Activated B cell treated with CpG ODN at 0.5 μM for 24 hours (primary cell): ENCODE measurements at regions not wholly inside any gene's neighbourhood (a gene's known extent, or its start where the extent isn't known, plus 50 kb on each side); places are given as distances from the start of the nearest gene placed in this dataset.

Experiments used
- ATAC-seq: fragments of 200-7000 bp; cut with Tn5 transposase; one replicate; pipeline ENCODE4 v1.10.0; 2021; ENCODE audit warnings: low read depth, mild to moderate bottlenecking, moderate library complexity
- CTCF ChIA-PET: fragments of 350-600 bp; sonication (Branson Sonifier 250); formaldehyde crosslinking; loops from one replicate; lab custom pipeline; 2021; ENCODE audit warnings: antibody characterized with exemption; lab: Charles Lee
- POLR2A ChIA-PET: fragments of 350-600 bp; sonication (Branson Sonifier 250); formaldehyde crosslinking; loops from one replicate; lab custom pipeline; 2021; ENCODE audit warnings: antibody characterized with exemption; lab: Charles Lee
- DNase-seq: peaks from one replicate; pipeline ENCODE4 v3.0.0; 2022
- H3K27ac Mint-ChIP-seq: one replicate; pipeline ENCODE4 v1.8.0; 2020; ENCODE audit warnings: mixed read lengths
- H3K27me3 Mint-ChIP-seq: one replicate; pipeline ENCODE4 v1.8.0; 2021; ENCODE audit warnings: mixed read lengths
- H3K36me3 Mint-ChIP-seq: one replicate; pipeline ENCODE4 v1.8.0; 2021; ENCODE audit warnings: low read depth, mixed read lengths
- H3K4me1 Mint-ChIP-seq: one replicate; pipeline ENCODE4 v1.8.0; 2021; ENCODE audit warnings: mixed read lengths
- H3K4me3 Mint-ChIP-seq: one replicate; pipeline ENCODE4 v1.8.0; 2020; ENCODE audit warnings: mild to moderate bottlenecking, mixed read lengths
- H3K9me3 Mint-ChIP-seq: one replicate; pipeline ENCODE4 v1.8.0; 2020; ENCODE audit warnings: mixed read lengths
- intact Hi-C: fragments of 100-400 bp; cut with micrococcal nuclease; formaldehyde crosslinking; loops from one replicate; pipeline ENCODE4 v1.15.1; 2024
- TF ChIP-seq, protein P1 (sequence below): fragments of 200-600 bp; IDR thresholded peaks from one replicate; pipeline ENCODE4 v1.8.0; 2022; ENCODE audit warnings: antibody characterized with exemption, mild to moderate bottlenecking

DNA sequence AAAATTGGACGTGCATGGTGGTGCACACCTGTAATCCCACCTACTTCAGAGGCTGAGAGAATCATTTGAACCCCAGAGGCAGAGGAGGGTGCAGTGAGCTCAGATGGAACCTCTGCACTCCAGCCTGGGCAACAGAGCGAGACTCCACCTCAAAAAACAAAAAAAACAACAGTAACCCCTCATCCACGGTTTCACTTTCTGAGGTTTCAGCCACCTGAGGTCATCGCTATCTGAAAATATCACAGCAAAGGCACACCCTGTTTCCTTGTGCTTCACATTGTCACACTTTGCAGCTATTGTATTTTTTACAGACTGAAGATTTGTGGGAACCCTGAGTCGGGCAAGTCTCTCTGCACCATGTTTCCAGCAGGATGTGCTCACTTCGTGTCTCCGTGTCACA is 54.1 kb upstream of the FOXQ1 start:
- ChIA-PET CTCF (no interaction called here), POLR2A (no interaction called here)
- intact Hi-C loops, result no loop called here
- H3K36me3 Mint-ChIP-seq, result no peaks in the 10 kb centered on the region
- H3K27me3 Mint-ChIP-seq, result no peaks in the 10 kb centered on the region
- no peak overlapping the region for H3K4me3 Mint-ChIP-seq
- ATAC-seq (no peak), DNase-seq (no peak)
- no peak overlapping the region for H3K27ac Mint-ChIP-seq
- H3K4me1 Mint-ChIP-seq, result no peaks in the 10 kb centered on the region
- no peaks in the 10 kb centered on the region for H3K9me3 Mint-ChIP-seq
- TF ChIP-seq, protein P1, sequence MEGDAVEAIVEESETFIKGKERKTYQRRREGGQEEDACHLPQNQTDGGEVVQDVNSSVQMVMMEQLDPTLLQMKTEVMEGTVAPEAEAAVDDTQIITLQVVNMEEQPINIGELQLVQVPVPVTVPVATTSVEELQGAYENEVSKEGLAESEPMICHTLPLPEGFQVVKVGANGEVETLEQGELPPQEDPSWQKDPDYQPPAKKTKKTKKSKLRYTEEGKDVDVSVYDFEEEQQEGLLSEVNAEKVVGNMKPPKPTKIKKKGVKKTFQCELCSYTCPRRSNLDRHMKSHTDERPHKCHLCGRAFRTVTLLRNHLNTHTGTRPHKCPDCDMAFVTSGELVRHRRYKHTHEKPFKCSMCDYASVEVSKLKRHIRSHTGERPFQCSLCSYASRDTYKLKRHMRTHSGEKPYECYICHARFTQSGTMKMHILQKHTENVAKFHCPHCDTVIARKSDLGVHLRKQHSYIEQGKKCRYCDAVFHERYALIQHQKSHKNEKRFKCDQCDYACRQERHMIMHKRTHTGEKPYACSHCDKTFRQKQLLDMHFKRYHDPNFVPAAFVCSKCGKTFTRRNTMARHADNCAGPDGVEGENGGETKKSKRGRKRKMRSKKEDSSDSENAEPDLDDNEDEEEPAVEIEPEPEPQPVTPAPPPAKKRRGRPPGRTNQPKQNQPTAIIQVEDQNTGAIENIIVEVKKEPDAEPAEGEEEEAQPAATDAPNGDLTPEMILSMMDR, result no peak

DNA sequence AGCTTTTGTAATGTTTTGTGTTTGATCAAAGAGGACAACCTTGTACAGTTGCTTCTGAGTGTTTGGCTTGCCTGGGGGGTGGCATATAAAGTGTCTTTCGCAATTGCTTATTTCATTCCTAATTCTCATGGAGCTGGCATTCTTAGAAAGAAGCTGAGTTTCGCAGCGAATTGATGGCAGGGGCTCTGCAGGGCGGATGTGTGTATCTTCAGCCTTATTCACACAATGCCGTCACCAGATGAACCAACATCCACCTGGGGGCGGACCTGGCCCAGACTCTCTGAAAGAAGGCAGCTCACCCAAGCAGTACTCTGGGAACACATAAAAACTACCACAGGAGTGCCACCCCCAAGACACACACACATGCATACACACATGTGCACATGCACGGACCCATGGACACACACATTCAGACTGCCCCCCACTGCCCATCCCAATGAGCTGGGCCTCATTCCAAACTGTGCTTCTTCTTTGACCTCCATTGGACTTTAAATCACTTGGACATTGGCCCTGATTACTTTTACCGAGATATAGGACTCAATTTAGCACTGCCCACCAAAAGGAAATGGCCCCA is 55.4 kb upstream of the FOXQ1 start:
- POLR2A ChIA-PET, result no interaction called here
- ATAC-seq, result no peak

DNA sequence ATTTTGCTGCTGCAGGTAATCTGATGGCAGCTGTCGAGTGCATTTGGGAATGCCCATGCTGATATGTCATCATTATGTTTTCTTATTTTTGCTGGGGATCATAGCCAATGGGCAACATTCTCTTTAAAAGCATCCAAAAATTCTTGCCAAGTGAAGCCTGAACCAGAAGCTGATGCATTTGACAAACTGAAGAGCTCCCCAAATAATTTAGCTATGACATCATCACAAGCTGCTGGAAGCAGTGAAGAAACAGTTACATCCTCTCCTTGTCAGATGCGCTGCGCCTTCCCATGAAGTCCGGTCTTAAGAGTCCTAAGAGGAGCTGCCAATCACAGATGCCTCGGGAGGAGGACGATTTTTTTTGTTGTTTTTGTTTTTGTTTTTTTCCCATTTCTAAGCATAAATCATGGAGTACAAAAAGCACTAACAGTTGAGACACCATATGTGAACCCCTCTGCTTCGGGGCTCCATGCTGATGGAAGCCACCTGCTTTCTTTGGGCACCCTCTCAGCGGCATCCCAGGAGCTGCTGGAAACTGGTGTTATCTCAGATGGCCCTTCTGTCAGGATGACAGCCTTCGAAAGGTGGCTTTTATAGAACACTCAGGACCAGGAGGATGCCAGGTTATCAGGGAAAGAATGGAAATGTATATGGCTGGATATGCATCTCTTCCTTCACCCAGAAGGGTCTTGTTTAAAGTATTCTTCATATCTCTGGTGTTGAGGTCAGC is 56.1 kb upstream of the FOXQ1 start:
- no peak overlapping the region for H3K4me3 Mint-ChIP-seq
- DNase-seq, result no peak
- TF ChIP-seq, protein P1, result no peak

More for the DNA sequence above, 55.4 kb upstream of the FOXQ1 start:
- CTCF ChIA-PET, result no interaction called here
- no peak for DNase-seq
- TF ChIP-seq, protein P1, result no peak
- Mint-ChIP-seq H3K4me1 (no peaks in the 10 kb centered on the region), H3K36me3 (no peaks in the 10 kb centered on the region), H3K27me3 (no peaks in the 10 kb centered on the region), H3K4me3 (no peak overlapping the region), H3K27ac (no peak overlapping the region), H3K9me3 (no peaks in the 10 kb centered on the region)
- intact Hi-C loops, result no loop called here

DNA sequence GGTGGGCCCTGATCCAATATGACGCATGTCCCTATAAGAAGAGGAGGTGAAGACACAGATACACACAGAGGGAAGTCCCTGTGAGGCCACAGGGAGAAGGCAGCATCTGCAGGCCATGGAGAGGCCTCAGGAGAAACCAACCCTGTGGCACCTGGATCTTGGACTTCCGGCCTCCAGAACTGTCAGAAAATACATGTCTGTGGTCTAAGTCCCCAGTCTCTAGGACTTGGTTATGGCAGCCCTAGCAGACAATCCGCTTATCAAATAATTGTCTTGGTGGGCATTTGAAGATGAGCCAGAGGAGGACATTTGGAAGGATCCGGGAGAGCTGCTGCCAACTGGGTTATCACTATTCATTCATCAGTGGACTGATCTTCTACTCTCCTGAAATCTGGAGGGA is 57.6 kb upstream of the FOXQ1 start:
- H3K36me3 Mint-ChIP-seq, result no peaks in the 10 kb centered on the region
- no peaks in the 10 kb centered on the region for H3K27me3 Mint-ChIP-seq
- TF ChIP-seq, protein P1, result no peak
- ATAC-seq (no peak), DNase-seq (no peak)
- POLR2A ChIA-PET, result no interaction called here
- CTCF ChIA-PET, result no interaction called here
- no peaks in the 10 kb centered on the region for H3K9me3 Mint-ChIP-seq
- no peaks in the 10 kb centered on the region for H3K4me1 Mint-ChIP-seq
- no peak overlapping the region for H3K27ac Mint-ChIP-seq
- no peak overlapping the region for H3K4me3 Mint-ChIP-seq
- intact Hi-C loops, result no loop called here

More for the DNA sequence above, 56.1 kb upstream of the FOXQ1 start:
- Mint-ChIP-seq H3K9me3 (no peaks in the 10 kb centered on the region), H3K36me3 (no peaks in the 10 kb centered on the region), H3K27ac (no peak overlapping the region), H3K4me1 (no peaks in the 10 kb centered on the region), H3K27me3 (no peaks in the 10 kb centered on the region)
- CTCF ChIA-PET, result no interaction called here
- intact Hi-C loops, result no loop called here
- ATAC-seq, result no peak
- POLR2A ChIA-PET, result no interaction called here

DNA sequence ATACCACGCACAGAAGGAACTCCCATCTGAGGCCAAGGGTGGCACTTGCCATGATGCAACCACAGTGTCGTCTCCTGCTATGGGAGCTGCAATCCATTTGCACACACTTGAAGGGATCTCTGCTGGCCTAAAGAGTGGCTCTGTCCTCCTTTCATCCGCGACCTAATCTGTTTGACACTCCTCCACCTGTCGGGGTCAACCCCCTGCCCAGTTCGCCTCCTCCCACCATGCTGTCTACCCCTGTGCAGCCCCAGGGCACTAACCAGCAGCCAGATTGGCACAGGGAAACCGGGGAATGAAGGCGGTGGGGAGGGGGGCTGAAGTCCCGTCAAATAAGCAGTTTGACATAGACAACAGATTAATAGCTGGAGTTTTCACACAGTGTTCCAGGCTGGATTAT is 58.1 kb upstream of the FOXQ1 start:
- Mint-ChIP-seq H3K4me1 (no peaks in the 10 kb centered on the region), H3K9me3 (no peaks in the 10 kb centered on the region), H3K27ac (no peak overlapping the region), H3K27me3 (no peaks in the 10 kb centered on the region), H3K4me3 (no peak overlapping the region), H3K36me3 (no peaks in the 10 kb centered on the region)
- intact Hi-C loops, result no loop called here
- no peak for ATAC-seq
- POLR2A ChIA-PET, result no interaction called here
- TF ChIP-seq, protein P1, result no peak
- CTCF ChIA-PET, result no interaction called here
- DNase-seq, result no peak
